GM18951 (cell line): ENCODE measurements at regions not wholly inside any gene's neighbourhood (a gene's known extent, or its start where the extent isn't known, plus 50 kb on each side); places are given as distances from the start of the nearest gene placed in this dataset.

Source experiments
- POLR2A ChIP-seq: IDR thresholded peaks from 4 replicates; pipeline ENCODE4 v1.6.1; 2011; ENCODE audit warnings: mild to moderate bottlenecking; ENCODE audit not compliant: insufficient read length, insufficient read depth; ENCODE audit errors: extremely low read depth
- in situ Hi-C: fragments of 300-500 bp; cut with MboI; formaldehyde crosslinking; loops from one replicate; pipeline ENCODE4 v1.12.0; 2022; ENCODE audit warnings: low sequenced_read_pairs, mixed read lengths, inconsistent platforms; ENCODE audit not compliant: unreplicated experiment

GRCh38 chr6:165822501-165822900 lies 159.5 kb upstream of the PDE10A start:
- TF ChIP-seq POLR2A, result no peak
- in situ Hi-C loops, result no loop called here

GRCh38 chr6:165821754-165822153 lies 158.7 kb upstream of the PDE10A start:
- TF ChIP-seq POLR2A, result no peak
- in situ Hi-C loops, result no loop called here

GRCh38 chr6:165820934-165821333 lies 157.9 kb upstream of the PDE10A start:
- in situ Hi-C loops, result no loop called here
- TF ChIP-seq POLR2A, result no peak

- in situ Hi-C loops, result no loop called here
- TF ChIP-seq POLR2A, result no peak
Measured at GRCh38 chr6:165820407-165820806, 157.4 kb upstream of the PDE10A start.

- no peak for TF ChIP-seq POLR2A
- in situ Hi-C loops, result no loop called here
Measured at GRCh38 chr6:165819394-165819793, 156.4 kb upstream of the PDE10A start.

GRCh38 chr6:165818200-165818599 lies 155.2 kb upstream of the PDE10A start:
- no peak for TF ChIP-seq POLR2A
- in situ Hi-C loops, result no loop called here

- in situ Hi-C loops, result no loop called here
- TF ChIP-seq POLR2A, result no peak
Measured at GRCh38 chr6:165817771-165818170, 154.7 kb upstream of the PDE10A start.

GRCh38 chr6:165817148-165817547 lies 154.1 kb upstream of the PDE10A start:
- no peak for TF ChIP-seq POLR2A
- in situ Hi-C loops, result no loop called here

GRCh38 chr6:165814679-165815078 lies 151.6 kb upstream of the PDE10A start:
- in situ Hi-C loops, result no loop called here
- TF ChIP-seq POLR2A, result no peak

- no peak for TF ChIP-seq POLR2A
Measured at GRCh38 chr6:165811512-165811911, 148.5 kb upstream of the PDE10A start.

GRCh38 chr6:165808021-165808420 lies 145.0 kb upstream of the PDE10A start:
- in situ Hi-C loops, result no loop called here
- no peak for TF ChIP-seq POLR2A

More at GRCh38 chr6:165811512-165811911, 148.5 kb upstream of the PDE10A start:
- in situ Hi-C loops, result no loop called here

- in situ Hi-C loops, result no loop called here
Measured at GRCh38 chr6:165807249-165807960, 144.4 kb upstream of the PDE10A start.

GRCh38 chr6:165806126-165806810 lies 143.2 kb upstream of the PDE10A start:
- in situ Hi-C loops, result no loop called here
- TF ChIP-seq POLR2A, result no peak

More at GRCh38 chr6:165807249-165807960, 144.4 kb upstream of the PDE10A start:
- TF ChIP-seq POLR2A, result no peak

GRCh38 chr6:165805636-165806035 lies 142.6 kb upstream of the PDE10A start:
- no peak for TF ChIP-seq POLR2A
- in situ Hi-C loops, result no loop called here
